Neural progenitor cell (in vitro differentiated cells): ENCODE measurements at regions not wholly inside any gene's neighbourhood (a gene's known extent, or its start where the extent isn't known, plus 50 kb on each side); places are given as distances from the start of the nearest gene placed in this dataset.

Experiments used
- EZH2 ChIP-seq: fragments of 200-600 bp; sonication (generic); IDR thresholded peaks from 2 replicates; pipeline ENCODE4 v1.6.1; 2017; ENCODE audit warnings: antibody characterized with exemption, mild to moderate bottlenecking, moderate library complexity
- TF ChIP-seq, protein P1 (sequence below): fragments of 200-600 bp; sonication (generic); IDR thresholded peaks from 2 replicates; pipeline ENCODE4 v1.5.1; 2017; ENCODE audit warnings: antibody characterized with exemption, mild to moderate bottlenecking

DNA sequence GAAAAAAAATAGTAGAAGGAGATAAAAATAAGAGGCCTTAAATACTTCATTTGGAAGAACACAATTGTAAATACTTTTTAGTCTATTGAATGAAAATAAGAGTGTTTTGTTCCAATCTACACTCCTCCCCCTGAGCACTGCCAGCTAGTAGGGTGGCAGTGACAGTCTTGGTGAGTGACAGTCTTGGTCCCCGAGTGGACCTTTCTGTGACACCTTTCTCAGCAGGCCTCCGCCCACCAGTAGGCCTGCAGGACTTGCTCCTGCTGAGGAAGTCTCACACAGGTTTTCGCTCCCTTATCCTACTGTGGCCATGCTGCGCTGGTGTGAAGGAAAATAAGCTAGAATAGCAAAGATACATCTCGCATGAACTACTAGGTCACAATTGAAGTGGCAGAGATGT lies 666.8 kb downstream of the NR4A2 start:
- TF ChIP-seq, protein P1, sequence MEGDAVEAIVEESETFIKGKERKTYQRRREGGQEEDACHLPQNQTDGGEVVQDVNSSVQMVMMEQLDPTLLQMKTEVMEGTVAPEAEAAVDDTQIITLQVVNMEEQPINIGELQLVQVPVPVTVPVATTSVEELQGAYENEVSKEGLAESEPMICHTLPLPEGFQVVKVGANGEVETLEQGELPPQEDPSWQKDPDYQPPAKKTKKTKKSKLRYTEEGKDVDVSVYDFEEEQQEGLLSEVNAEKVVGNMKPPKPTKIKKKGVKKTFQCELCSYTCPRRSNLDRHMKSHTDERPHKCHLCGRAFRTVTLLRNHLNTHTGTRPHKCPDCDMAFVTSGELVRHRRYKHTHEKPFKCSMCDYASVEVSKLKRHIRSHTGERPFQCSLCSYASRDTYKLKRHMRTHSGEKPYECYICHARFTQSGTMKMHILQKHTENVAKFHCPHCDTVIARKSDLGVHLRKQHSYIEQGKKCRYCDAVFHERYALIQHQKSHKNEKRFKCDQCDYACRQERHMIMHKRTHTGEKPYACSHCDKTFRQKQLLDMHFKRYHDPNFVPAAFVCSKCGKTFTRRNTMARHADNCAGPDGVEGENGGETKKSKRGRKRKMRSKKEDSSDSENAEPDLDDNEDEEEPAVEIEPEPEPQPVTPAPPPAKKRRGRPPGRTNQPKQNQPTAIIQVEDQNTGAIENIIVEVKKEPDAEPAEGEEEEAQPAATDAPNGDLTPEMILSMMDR, result no peak
- TF ChIP-seq EZH2, result no peak
